PC-9 (cell line): ENCODE measurements at regions not wholly inside any gene's neighbourhood (a gene's known extent, or its start where the extent isn't known, plus 50 kb on each side); places are given as distances from the start of the nearest gene placed in this dataset.

Experiments
- BruUV-seq: library from RNA; stranded (reverse); fragments of 400-500 nt; replicated peaks from 2 replicates; lab custom pipeline; 2021; lab: Mats Ljungman, UMichigan
- CTCF ChIA-PET: fragments of 300-600 bp; sonication (Branson Sonifier 250); formaldehyde crosslinking; loops from one replicate; lab custom pipeline; 2022; ENCODE audit warnings: antibody characterized with exemption; lab: Charles Lee
- POLR2A ChIA-PET: fragments of 300-600 bp; sonication (Branson Sonifier 250); formaldehyde crosslinking; loops from one replicate; lab custom pipeline; 2022; ENCODE audit warnings: antibody characterized with exemption; ENCODE audit not compliant: unreplicated experiment; lab: Charles Lee
- DNase-seq, 2 experiments: peaks; one replicate each; pipeline versions ENCODE4 v3.0.0 to v3.0.0-alpha.2; 2015 to 2022; ENCODE audit warnings: mixed read lengths in 1 of 2
- H2AFZ ChIP-seq: fragments of 200-600 bp; sonication (generic); 2 replicates; pipeline ENCODE4 v1.8.1; 2017; ENCODE audit warnings: antibody characterized with exemption
- H3F3A ChIP-seq: fragments of 200-600 bp; sonication (generic); 2 replicates; pipeline ENCODE4 v1.8.1; 2017; ENCODE audit warnings: antibody characterized with exemption, mild to moderate bottlenecking, low read depth; ENCODE audit not compliant: insufficient read depth
- H3K27ac ChIP-seq: fragments of 200-600 bp; sonication (generic); 2 replicates; pipeline ENCODE4 v1.6.1; 2016; ENCODE audit warnings: mixed run types
- H3K27me3 ChIP-seq: fragments of 200-600 bp; sonication (generic); 2 replicates; pipeline ENCODE4 v1.6.1; 2016; ENCODE audit warnings: low read depth, mixed run types; ENCODE audit not compliant: insufficient read depth
- H3K36me3 ChIP-seq: fragments of 200-600 bp; sonication (generic); 2 replicates; pipeline ENCODE4 v1.6.1; 2016; ENCODE audit warnings: low read depth, mixed run types
- H3K4me1 ChIP-seq: fragments of 200-600 bp; sonication (generic); replicated peaks from 2 replicates; pipeline ENCODE4 v1.6.1; 2016; ENCODE audit warnings: mixed run types; ENCODE audit not compliant: insufficient read depth
- H3K4me2 ChIP-seq: fragments of 200-600 bp; sonication (generic); 2 replicates; pipeline ENCODE4 v1.6.1; 2017; ENCODE audit warnings: mixed run types
- H3K4me3 ChIP-seq: fragments of 200-600 bp; sonication (generic); 2 replicates; pipeline ENCODE4 v1.6.1; 2016; ENCODE audit warnings: mixed run types
- H3K79me2 ChIP-seq: fragments of 200-600 bp; sonication (generic); 2 replicates; pipeline ENCODE4 v1.6.1; 2017; ENCODE audit warnings: low read depth, mixed run types
- H3K9me2 ChIP-seq: fragments of 200-600 bp; sonication (generic); 2 replicates; pipeline ENCODE4 v1.8.1; 2017; ENCODE audit warnings: mild to moderate bottlenecking; ENCODE audit not compliant: insufficient read depth
- H3K9me3 ChIP-seq: fragments of 200-600 bp; sonication (generic); 2 replicates; pipeline ENCODE4 v1.8.1; 2016; ENCODE audit warnings: low read depth; ENCODE audit not compliant: insufficient read depth
- H4K20me1 ChIP-seq: fragments of 200-600 bp; sonication (generic); 2 replicates; pipeline ENCODE4 v1.8.1; 2017; ENCODE audit not compliant: insufficient read depth
- EZH2 ChIP-seq: fragments of 200-600 bp; sonication (generic); IDR thresholded peaks from 2 replicates; pipeline ENCODE4 v1.8.0; 2017; ENCODE audit warnings: antibody characterized with exemption, low read depth
- intact Hi-C: fragments of 100-400 bp; cut with micrococcal nuclease; formaldehyde crosslinking; loops from one replicate; pipeline ENCODE4 v1.10.0; 2022; ENCODE audit not compliant: unreplicated experiment
- TF ChIP-seq, protein P1 (sequence below): fragments of 200-600 bp; sonication (generic); conservative IDR thresholded peaks from 2 replicates; pipeline ENCODE4 v1.6.1; 2017; ENCODE audit warnings: mixed run types, antibody characterized with exemption, mild to moderate bottlenecking, moderate library complexity

GRCh38 chr15:70193734-70194133 is 96.0 kb upstream of the TLE3 start:
- intact Hi-C loops, result no loop called here
- H3K27ac ChIP-seq, result no peak overlapping the region
- H4K20me1 ChIP-seq, result no peaks in the 10 kb centered on the region
- H3K79me2 ChIP-seq, result no peaks in the 10 kb centered on the region
- DNase-seq, result no peak
- H3K4me2 ChIP-seq, result no peak overlapping the region
- H3K36me3 ChIP-seq, result no peaks in the 10 kb centered on the region
- H3K27me3 ChIP-seq, result no peaks in the 10 kb centered on the region
- H3K4me3 ChIP-seq, result no peak overlapping the region
- no peaks in the 10 kb centered on the region for H3K9me2 ChIP-seq
- BruUV-seq, result no TSS peak
- H3K4me1 ChIP-seq, result peaks cover 45% of the 10 kb centered on the region
- H3F3A ChIP-seq, result peaks cover 31% of the 10 kb centered on the region
- TF ChIP-seq, protein P1, sequence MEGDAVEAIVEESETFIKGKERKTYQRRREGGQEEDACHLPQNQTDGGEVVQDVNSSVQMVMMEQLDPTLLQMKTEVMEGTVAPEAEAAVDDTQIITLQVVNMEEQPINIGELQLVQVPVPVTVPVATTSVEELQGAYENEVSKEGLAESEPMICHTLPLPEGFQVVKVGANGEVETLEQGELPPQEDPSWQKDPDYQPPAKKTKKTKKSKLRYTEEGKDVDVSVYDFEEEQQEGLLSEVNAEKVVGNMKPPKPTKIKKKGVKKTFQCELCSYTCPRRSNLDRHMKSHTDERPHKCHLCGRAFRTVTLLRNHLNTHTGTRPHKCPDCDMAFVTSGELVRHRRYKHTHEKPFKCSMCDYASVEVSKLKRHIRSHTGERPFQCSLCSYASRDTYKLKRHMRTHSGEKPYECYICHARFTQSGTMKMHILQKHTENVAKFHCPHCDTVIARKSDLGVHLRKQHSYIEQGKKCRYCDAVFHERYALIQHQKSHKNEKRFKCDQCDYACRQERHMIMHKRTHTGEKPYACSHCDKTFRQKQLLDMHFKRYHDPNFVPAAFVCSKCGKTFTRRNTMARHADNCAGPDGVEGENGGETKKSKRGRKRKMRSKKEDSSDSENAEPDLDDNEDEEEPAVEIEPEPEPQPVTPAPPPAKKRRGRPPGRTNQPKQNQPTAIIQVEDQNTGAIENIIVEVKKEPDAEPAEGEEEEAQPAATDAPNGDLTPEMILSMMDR, result no peak
- no peak for TF ChIP-seq EZH2
- no peaks in the 10 kb centered on the region for H3K9me3 ChIP-seq
- H2AFZ ChIP-seq, result no peak overlapping the region
- POLR2A ChIA-PET, result no interaction called here
- CTCF ChIA-PET, result no interaction called here

DNA sequence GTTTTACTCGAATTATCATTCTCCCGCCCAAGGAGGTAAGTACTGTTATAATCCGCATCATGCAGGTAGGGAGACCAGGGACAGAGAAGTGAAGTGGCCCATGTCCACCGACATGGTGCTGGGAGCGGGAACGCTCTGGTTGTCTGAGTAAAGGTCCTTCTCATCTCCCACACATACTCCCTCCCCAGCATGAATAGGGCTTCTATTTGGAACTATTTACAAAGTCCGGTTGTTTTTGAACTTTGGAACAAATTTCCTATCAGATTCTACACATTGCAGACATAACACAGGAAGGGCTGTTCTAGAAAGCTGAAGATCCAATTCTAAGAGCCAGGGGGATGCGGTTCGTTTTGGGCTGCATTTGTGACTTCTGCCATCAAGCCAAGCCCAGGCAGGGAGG is 94.8 kb upstream of the TLE3 start:
- DNase-seq, result no peak
- no peaks in the 10 kb centered on the region for H3K9me2 ChIP-seq
- CTCF ChIA-PET, result no interaction called here
- no peak overlapping the region for H3K4me3 ChIP-seq
- peaks cover 23% of the 10 kb centered on the region for H3F3A ChIP-seq
- H3K79me2 ChIP-seq, result no peaks in the 10 kb centered on the region
- no TSS peak for BruUV-seq
- intact Hi-C loops, result no loop called here
- H3K9me3 ChIP-seq, result no peaks in the 10 kb centered on the region
- no peak overlapping the region for H3K27ac ChIP-seq
- no peaks in the 10 kb centered on the region for H4K20me1 ChIP-seq
- TF ChIP-seq, protein P1, result no peak
- no peak for TF ChIP-seq EZH2
- POLR2A ChIA-PET, result no interaction called here
- H3K27me3 ChIP-seq, result no peaks in the 10 kb centered on the region
- no peak overlapping the region for H3K4me2 ChIP-seq
- no peak overlapping the region for H2AFZ ChIP-seq
- H3K4me1 ChIP-seq, result peaks cover 33% of the 10 kb centered on the region
- no peaks in the 10 kb centered on the region for H3K36me3 ChIP-seq

DNA sequence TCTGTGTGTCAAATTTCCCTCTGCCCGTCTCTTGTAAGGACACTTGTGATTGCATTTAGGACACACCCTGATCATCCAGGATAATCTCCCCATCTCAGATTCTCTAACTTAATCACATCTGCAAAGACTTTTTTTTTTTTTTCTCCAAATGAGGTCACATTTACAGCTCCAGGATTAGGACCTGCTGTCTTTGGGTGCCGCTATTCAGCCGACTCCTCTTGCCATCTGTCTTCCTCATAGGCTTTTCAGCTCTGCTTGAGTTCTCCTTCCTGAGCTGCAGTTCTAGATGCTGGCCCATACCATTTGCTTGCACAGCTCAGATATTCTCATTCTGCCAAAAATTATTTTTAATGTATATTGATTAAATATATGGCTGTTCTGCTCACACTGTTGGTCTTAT is 94.3 kb upstream of the TLE3 start:
- no peak overlapping the region for H3K4me2 ChIP-seq
- no peak overlapping the region for H2AFZ ChIP-seq
- CTCF ChIA-PET, result no interaction called here
- peaks cover 28% of the 10 kb centered on the region for H3K4me1 ChIP-seq
- no peak for TF ChIP-seq EZH2
- TF ChIP-seq, protein P1, result no peak
- H3F3A ChIP-seq, result peaks cover 19% of the 10 kb centered on the region
- intact Hi-C loops, result no loop called here
- no peak overlapping the region for H3K4me3 ChIP-seq
- H3K27me3 ChIP-seq, result no peaks in the 10 kb centered on the region
- no peaks in the 10 kb centered on the region for H3K79me2 ChIP-seq
- POLR2A ChIA-PET, result no interaction called here
- no peaks in the 10 kb centered on the region for H3K9me3 ChIP-seq
- H3K9me2 ChIP-seq, result no peaks in the 10 kb centered on the region
- H4K20me1 ChIP-seq, result no peaks in the 10 kb centered on the region
- H3K27ac ChIP-seq, result no peak overlapping the region
- BruUV-seq, result no TSS peak
- no peak for DNase-seq
- H3K36me3 ChIP-seq, result no peaks in the 10 kb centered on the region
